HG02763 (cell line): ENCODE measurements at regions not wholly inside any gene's neighbourhood (a gene's known extent, or its start where the extent isn't known, plus 50 kb on each side); places are given as distances from the start of the nearest gene placed in this dataset.

ENCODE experiments used
- ATAC-seq: cut with Tn5 transposase; IDR thresholded peaks from one replicate; pipeline ENCODE4 v1.9.1; 2021; ENCODE audit warnings: mild to moderate bottlenecking, moderate library complexity; ENCODE audit not compliant: unreplicated experiment

GRCh38 chr10:125284875-125285597, 124.7 kb upstream of the CTBP2 start:
- no peak for ATAC-seq

GRCh38 chr10:125283836-125284614, 123.7 kb upstream of the CTBP2 start:
- no peak for ATAC-seq

GRCh38 chr10:125283191-125283835, 123.0 kb upstream of the CTBP2 start:
- ATAC-seq, result no peak

DNA sequence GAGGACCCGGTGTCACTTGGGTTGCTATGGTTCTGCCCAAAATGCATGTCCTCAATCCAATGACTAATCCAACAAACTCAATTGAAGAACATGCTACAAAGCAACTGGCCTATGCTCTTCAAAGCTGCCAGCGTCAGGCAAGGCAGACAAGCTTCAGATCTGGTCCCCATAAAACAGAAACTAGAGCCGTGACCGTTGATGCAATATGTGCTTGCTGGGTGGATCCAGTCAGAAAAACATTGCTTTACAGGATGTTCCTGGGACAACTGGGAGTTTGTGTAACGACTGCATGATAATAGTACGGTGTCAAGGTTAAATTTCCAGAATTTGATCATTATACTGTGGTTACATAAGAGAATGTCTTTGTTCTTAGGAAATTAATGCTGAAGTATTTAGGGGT, 120.7 kb upstream of the CTBP2 start:
- no peak for ATAC-seq

DNA sequence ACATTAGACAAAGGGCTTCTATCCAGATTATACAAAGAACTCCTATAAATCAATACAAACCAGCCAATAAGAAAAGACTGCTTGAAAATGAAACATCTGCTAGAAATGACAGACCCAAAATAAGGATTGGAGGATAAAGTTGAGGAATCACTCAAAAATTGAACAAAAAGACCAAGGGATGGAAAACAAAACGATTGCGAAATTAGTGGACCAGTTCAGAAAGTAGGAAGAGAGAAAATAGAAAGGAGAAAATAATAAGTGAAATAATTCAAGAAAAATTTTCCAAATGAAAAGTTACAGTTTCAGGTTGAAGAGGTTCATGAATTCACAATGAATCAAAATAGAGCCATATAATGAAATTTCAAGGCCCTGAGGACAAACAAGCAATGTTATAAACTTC, 115.8 kb upstream of the CTBP2 start:
- no peak for ATAC-seq

DNA sequence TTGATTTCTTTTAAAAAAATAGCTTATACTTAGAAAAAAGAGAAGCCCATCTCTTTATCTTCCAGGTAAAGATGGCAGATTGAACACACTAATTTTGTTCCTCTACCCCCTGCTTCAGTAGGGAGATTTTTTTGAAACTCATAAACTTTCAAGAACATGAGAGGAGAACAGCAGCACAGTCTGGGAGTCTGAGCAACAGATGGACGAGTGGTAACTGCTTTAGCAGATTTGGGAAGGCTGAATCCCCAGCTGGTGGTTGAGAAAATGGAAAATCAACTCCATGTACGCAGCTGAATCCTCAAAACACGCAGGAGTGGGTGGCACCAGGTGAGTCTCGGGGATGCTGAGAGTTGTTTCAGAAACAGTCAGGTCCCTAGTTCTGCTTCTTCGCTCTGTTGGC, 114.6 kb upstream of the CTBP2 start:
- ATAC-seq, result no peak

GRCh38 chr10:125273023-125273422, 112.7 kb upstream of the CTBP2 start:
- no peak for ATAC-seq

DNA sequence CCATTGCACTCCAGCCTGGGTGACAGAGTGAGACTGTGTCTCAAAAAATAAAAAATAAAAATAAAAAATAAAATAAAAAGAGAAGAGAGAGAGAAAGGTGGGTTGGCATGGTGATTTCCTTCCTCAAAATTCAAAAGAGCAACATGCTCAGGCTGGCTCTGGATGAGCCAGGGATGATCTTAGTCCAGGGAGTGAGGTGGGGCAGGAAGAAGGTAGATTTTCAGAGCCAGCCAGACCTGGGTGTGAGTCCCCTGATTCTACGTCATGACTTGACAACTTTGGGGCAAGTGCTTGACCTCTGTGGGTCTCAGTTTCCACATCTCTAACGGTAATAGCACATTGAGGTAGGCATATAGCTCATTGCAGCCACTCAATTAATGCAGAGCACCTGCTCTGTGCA, 109.4 kb upstream of the CTBP2 start:
- ATAC-seq, result no peak

DNA sequence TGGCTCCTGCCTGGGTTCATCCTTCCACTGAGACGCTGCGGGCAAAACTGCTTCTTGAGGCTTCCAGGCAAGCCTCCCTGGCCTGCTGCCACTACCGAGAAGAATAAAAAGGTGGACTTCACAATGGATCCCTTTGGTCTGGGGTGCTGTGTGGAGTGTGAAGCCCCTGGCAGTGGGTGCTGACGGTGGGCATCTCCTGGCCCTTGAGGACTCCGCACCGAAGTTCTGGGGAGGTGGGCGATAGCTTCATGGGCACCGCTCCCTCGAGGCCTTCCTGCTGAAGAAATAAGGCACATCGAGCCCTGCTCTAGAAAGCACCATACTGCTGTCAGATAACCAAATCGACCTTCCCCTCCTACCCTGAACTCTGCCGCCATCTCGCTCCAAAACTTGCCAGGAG, 106.6 kb upstream of the CTBP2 start:
- ATAC-seq, result no peak

DNA sequence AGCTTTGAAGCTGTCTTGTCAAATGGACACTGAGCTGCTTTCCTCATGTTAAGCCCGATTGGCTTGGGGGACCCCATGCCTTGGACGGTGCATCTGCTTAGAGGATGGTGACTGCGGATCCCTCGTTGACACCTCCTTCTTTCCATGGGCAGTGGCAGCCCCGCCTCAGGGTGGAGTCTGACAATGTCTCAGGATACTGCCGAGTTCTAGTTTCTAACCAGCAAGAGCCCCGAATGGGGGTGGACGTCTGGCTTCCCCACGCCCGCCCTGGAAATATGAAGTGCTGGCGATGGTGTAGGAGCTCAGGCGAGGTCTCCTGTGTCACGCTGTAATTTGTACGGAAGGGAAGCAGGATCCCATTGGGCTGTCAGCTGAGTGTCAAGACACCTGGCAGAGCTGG, 106.2 kb upstream of the CTBP2 start:
- no peak for ATAC-seq

DNA sequence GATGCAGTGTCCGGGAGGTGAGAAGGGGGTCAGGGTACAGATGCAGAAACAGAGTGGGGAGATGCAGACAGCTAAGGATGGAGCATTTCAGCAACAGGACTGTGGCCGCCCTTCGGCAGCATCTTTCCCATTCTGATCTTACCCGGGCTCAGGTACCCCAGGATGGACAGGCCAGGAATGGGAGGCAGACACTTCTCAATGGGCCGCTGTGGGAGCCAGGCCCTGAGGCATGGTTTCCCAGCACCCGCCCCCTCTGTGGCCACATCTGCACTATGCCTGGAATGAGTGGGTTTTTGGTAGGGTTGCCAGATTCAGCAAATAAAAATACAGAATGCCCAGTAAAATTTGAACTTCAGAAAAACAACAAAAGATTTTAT, 105.2 kb upstream of the CTBP2 start:
- ATAC-seq, result no peak

DNA sequence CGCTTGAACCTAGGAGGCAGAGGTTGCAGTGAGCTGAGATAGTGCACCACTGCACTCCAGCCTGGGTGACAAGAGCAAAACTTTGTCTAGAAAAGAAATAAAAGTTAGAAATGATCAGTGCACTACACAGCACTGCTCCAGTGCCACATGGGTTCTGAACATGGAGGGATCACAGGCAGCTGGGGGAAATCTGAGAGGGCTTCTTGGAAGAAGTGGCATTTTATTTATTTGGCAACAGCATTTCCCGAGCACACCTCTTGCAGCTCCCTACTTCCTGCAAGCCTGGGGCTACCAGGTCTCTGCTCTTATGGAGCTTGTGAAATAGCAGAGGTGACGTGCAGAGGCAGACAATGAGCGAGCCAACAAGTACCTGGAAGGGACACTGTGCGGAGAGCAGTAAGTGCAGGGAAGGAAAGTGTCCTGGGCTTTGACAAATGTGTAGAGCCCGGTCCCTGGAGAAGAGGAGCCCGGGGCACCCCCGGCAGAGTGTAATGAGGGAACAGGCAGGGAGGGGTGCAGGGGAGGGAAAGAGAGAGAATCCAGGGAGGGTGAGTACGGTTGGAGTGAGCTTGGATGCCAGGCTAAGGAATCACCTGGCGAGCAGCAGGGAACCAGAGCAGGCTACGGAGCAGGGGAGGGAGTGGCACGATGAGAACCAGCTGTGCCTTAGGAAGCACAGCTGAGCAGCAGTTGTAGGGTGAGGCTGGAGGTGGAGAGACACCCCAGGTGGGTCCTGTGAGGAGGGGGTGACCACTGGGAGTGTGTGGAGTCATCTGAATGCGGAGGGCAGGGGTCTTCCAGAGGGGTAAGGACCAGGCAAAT, 104.6 kb upstream of the CTBP2 start:
- no peak for ATAC-seq

DNA sequence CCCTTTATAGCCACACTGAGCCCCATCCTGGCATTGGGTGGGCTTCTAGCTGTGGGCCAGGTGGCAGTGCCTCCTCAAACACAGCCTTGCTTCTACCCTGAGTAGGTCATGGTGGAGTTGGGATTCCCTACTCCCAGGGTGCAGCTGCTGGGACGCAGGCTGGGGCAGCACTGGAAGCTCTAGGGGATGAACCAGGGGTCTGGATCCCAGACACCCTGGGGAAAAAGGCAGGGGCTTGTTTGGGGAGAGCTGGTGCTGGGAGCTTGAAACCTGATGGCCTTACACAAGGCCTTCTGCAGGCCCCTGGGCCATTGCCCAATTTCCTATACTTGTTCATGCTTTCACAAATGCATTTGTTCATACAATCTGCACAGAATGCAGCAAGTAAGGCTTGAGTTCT, 103.7 kb upstream of the CTBP2 start:
- ATAC-seq, result no peak

DNA sequence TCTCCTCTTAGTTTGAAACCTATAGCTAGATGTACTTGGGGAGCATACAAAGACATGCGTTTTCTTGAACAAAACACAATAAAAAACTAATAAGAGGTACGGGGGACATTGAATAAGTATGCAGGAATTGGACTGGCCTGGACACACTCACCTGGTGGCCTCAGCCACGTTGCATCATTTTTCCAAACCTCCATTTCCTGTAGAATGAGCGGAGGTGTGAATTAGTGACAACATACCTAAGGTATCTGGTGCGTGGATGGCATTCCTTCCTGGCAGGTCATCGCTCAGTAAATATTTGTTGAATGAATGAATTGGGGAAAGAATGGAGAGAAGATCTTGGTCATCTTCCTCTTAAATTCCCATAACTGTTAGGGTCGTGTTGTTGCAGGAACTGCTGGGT, 103.2 kb upstream of the CTBP2 start:
- ATAC-seq, result no peak

DNA sequence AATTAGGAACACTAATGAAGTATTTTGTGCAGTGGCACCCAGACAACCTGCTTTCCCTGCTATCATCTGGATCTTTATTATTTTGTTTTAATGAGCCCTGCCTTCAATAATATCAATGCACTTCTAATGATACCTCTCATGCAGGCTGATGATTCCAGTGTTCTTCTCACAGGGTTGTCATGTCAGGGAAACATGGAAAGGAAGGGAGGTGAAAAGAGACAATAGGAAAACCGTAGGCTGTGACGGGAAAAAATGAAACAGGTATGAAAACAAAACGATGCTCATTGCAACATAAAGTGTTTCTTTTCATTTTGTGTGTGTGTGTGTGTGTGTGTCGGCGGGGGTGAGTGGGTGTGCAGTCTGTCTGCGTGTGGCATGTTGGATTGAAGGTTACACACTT, 102.6 kb upstream of the CTBP2 start:
- no peak for ATAC-seq

DNA sequence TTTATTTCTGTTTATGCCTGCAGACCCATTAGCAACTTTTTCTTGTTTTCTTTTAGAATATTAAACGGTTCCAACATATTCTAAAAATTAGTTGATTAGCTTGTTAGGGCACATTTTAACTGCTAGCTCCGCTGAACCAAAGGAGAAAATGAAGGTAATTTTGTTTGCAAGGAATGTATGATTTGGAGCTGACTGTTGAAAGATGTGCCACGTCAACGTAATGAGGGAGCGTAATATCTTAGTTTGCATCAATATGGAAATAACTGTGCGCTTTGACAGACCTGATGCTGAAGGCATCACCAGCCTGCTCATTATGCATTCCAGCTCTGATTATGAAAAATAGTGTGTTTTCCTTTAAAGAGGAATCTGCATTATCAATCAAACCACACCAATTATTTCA, 102.0 kb upstream of the CTBP2 start:
- ATAC-seq, result no peak

DNA sequence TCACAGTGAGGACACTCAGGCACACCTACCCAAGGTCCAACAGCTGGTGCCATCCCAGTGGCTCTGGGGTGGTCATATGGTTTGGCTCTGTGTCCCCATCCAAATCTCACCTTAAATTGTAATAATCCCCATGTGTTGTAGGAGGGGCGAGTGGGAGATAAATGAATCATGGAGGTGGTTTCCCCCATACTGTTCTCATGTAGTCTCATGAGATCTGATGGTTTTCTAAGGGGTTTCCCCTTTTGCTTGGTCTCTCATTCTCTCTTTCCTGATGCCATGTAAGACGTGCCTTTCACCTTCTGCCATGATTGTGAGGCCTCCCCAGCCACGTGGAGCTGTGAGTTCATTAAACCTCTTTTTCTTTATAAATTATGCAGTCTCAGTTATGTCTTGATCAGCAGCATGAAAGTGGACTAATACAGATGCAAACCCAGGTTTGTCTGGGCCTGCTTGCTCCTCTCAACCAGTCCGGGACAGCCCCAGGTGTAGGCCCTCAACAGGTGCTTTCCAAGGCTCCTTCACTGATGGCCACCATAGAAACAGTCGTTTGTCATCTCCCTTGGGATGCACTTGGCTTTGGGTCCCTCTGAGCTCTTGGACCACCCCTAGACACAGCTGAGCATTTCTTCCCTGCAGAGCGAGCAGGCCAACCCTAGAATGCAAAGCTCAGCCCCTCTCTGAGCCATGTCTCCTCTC, 101.3 kb upstream of the CTBP2 start:
- ATAC-seq, result no peak

DNA sequence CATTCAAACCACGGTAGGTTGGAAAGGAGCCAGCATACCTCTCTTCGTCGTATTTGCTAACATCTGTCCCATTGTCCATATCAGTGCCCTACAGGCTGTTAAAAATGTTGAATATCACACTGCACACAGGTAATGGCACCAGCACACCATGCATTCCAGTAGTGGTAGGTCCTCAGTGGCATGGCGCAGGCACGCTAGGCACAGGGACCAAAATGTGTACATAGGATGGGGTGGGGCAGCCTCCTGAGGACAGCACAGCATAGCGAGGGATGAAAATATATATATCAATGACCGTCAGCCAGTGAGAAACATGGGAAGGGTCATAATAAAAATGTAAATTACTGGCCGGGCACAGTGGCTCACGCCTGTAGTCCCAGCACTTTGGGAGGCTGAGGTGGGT, 99.9 kb upstream of the CTBP2 start:
- no peak for ATAC-seq

- ATAC-seq, result no peak
These were observed 99.3 kb upstream of the CTBP2 start for GRCh38 chr10:125259651-125260050.

DNA sequence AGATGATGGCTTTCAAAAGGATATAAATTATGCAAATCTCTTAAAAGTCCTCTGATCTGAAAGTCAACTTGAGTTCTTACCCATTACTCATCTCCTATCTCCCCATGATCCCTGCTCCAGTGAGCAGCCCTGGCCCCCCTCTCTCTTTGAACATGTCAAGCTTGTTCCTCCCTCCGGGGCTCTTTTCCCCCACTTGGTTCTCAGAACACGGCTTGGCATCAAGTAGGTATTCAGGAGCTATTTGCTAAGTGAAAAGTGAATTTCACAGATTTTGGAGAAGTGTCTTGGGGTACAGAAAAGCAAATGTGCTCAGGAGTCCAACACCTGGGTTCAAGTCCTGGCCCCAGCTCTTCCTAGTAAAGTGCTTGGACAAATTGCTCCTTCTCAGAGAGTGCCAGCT, 98.3 kb upstream of the CTBP2 start:
- ATAC-seq, result no peak
